Pancreas (tissue), 10 donors: ENCODE measurements at regions not wholly inside any gene's neighbourhood (a gene's known extent, or its start where the extent isn't known, plus 50 kb on each side); places are given as distances from the start of the nearest gene placed in this dataset.

Experiments used
- ATAC-seq, 4 donors: fragments of 200-7000 bp; cut with Tn5 transposase; one replicate each; pipeline versions ENCODE4 v1.8.0 to v1.9.1; 2020; ENCODE audit warnings: mild to moderate bottlenecking in 4 of 4, moderate library complexity in 4 of 4
- DNase-seq, 6 donors: peaks; one replicate each; pipeline ENCODE4 v3.0.0-alpha.2; 2020
- FAIRE-seq: peaks from 2 replicates; lab custom pipeline; 2012; peaks lifted over from hg19 to GRCh38; lab: Jason Lieb, UNC
- H3K27ac ChIP-seq, 4 donors: fragments of 200-600 bp; sonication (generic); 1 replicate in 3 of 4; 2 replicates in 1 of 4; pipeline versions ENCODE4 v1.5.0 to v1.8.0; 2020
- H3K27me3 ChIP-seq, 4 donors: fragments of 200-600 bp; one replicate each; pipeline ENCODE4 v1.8.0; 2021
- H3K36me3 ChIP-seq, 3 donors: fragments of 200-600 bp; sonication (generic) in 1 of 3; one replicate each; pipeline versions ENCODE4 v1.5.0 to v1.8.0; 2020 to 2021
- H3K4me1 ChIP-seq, 3 donors: fragments of 200-600 bp; one replicate each; pipeline ENCODE4 v1.8.0; 2021
- H3K4me3 ChIP-seq, 4 donors: fragments of 200-600 bp; sonication (generic) in 2 of 4; one replicate each; pipeline versions ENCODE4 v1.5.0 to v1.8.0; 2020 to 2021
- H3K9me3 ChIP-seq, 4 donors: fragments of 200-600 bp; one replicate each; pipeline ENCODE4 v1.8.0; 2021
- WGBS, 2 donors: extraction: QIAGEN DNeasy Blood & Tissue Kit; methylation state at CpG; one replicate each; pipeline ENCODE4 v1.1.7; 2013; 5-methylcytosine and 5-hydroxymethylcytosine counted together
- intact Hi-C, 3 donors: fragments of 100-400 bp; cut with DNase I; formaldehyde crosslinking; loops; one replicate each; pipeline versions ENCODE4 v1.11.1 to v1.14.2; 2022
- TF ChIP-seq, protein P1 (sequence below), 4 donors: fragments of 200-600 bp; sonication (generic) in 3 of 4; IDR thresholded peaks; one replicate each; pipeline versions ENCODE4 v1.5.0 to v1.8.0; 2021; ENCODE audit warnings: antibody characterized with exemption in 4 of 4
- donor health status: healthy with polysubstance abuse.
- donor health status: DM: no; HTN: no; CAD: no; lungs with moderate emphysema.
- donor health status: DM: no; HTN: no; CAD: no.
- donor health status: control.
- donor health status: control.
- donor health status: Bipolar disorder and iron deficiency.
- donor health status: DM: yes; HTN: yes; CAD: no.
- donor health status: DM: no; HTN: no; CAD: no.
- donor health status: DM: no; HTN: no; CAD: no.
- donor health status: DM: yes; HTN: yes; CAD: no.

DNA sequence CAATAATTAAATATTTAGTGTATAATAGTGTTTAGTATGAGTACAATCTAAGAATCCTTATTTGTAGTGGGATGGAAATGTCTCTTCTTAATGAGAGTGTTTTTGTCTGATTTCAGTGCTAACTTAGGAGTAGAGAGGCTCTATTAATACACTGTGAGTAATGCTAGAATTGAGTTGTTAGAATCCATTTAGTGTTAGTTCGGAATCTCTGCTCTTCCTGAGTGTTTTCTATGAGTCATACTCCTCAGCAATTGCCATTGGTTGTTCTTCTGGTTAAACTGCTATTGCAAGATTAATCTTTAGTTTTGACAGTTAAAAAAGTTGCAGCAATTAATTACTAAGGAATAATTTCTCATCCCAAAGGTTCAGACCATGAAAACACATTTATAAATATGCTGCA lies 828.6 kb upstream of the POU3F3 start:
- no peak for DNase-seq
- no peaks in the 10 kb centered on the region for H3K4me1 ChIP-seq
- no peak for ATAC-seq
- H3K27ac ChIP-seq, result no peak overlapping the region
- H3K9me3 ChIP-seq, result no peaks in the 10 kb centered on the region
- TF ChIP-seq, protein P1, sequence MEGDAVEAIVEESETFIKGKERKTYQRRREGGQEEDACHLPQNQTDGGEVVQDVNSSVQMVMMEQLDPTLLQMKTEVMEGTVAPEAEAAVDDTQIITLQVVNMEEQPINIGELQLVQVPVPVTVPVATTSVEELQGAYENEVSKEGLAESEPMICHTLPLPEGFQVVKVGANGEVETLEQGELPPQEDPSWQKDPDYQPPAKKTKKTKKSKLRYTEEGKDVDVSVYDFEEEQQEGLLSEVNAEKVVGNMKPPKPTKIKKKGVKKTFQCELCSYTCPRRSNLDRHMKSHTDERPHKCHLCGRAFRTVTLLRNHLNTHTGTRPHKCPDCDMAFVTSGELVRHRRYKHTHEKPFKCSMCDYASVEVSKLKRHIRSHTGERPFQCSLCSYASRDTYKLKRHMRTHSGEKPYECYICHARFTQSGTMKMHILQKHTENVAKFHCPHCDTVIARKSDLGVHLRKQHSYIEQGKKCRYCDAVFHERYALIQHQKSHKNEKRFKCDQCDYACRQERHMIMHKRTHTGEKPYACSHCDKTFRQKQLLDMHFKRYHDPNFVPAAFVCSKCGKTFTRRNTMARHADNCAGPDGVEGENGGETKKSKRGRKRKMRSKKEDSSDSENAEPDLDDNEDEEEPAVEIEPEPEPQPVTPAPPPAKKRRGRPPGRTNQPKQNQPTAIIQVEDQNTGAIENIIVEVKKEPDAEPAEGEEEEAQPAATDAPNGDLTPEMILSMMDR (IDR thresholded peaks at IDR 0.05), result no peak
- H3K4me3 ChIP-seq, result no peak overlapping the region
- peaks cover 0 to 3% (median 0%) of the 10 kb centered on the region in 4 donors for H3K27me3 ChIP-seq
- WGBS, 2 donors, result 35 to 42% methylated on average over 1 of the region's 1 CpG
- FAIRE-seq, result no peak
- H3K36me3 ChIP-seq, result no peaks in the 10 kb centered on the region
- intact Hi-C loops, result no loop called here

DNA sequence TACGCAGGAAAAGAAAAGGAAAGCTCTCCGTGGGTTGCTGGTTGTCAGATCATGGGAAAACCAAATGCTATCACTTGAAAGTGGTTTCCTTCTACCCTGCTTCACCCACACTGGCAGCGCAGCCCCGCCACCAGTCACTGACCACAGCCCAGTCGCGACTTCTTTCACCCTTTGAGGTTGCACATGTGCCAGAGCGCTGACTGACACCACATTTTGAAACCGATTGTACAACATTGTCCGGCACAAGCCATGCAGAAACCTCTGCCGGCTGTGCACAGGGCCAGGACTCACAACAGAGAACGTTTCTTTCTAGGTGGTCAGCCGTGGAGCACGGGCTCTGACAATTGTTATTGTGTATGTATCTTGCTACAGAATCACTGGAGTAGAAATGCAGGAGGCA lies 827.2 kb upstream of the POU3F3 start:
- FAIRE-seq, result no peak
- TF ChIP-seq, protein P1 (IDR thresholded peaks at IDR 0.05), result no peak
- peaks cover 0 to 3% (median 0%) of the 10 kb centered on the region in 4 donors for H3K27me3 ChIP-seq
- H3K4me3 ChIP-seq, result no peak overlapping the region
- ATAC-seq, result no peak
- H3K9me3 ChIP-seq, result no peaks in the 10 kb centered on the region
- 65 to 73% methylated on average over 13 of the region's 13 CpGs for WGBS, 2 donors
- DNase-seq, result peak in 1 of 6 donors; percentile 39
- H3K36me3 ChIP-seq, result no peaks in the 10 kb centered on the region
- H3K4me1 ChIP-seq, result no peaks in the 10 kb centered on the region
- intact Hi-C loops, result no loop called here
- no peak overlapping the region for H3K27ac ChIP-seq

- no peak for FAIRE-seq
- TF ChIP-seq, protein P1 (IDR thresholded peaks at IDR 0.05), result no peak
- intact Hi-C loops, result no loop called here
Measured at GRCh38 chr2:104027321-104027720, 826.6 kb upstream of the POU3F3 start.

DNA sequence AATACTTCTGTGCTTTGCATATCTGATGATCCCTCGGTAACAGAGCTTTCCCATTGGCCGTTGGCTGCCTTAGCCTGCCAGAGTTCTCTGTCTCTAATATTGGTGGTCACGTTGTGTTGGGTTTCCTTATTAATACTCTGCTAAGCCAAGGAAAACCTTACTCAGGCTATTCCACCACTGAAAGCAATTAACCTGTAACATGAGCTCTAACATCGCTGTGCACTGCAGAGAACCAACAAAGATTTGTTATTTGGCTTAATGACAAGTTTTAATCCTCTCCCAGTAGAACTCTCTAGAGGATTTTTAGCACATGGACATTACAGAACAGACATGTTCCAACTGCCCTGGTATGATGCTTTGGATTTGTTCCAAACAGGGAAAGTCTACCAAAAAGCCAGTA lies 825.9 kb upstream of the POU3F3 start:
- intact Hi-C loops, result no loop called here
- WGBS, 2 donors, result 28 to 30% methylated on average over 4 of the region's 4 CpGs
- Histone ChIP-seq H3K4me3 (no peak overlapping the region), H3K27me3 (peaks cover 0 to 3% (median 0%) of the 10 kb centered on the region in 4 donors), H3K27ac (no peak overlapping the region), H3K4me1 (no peaks in the 10 kb centered on the region), H3K36me3 (no peaks in the 10 kb centered on the region), H3K9me3 (no peaks in the 10 kb centered on the region)
- FAIRE-seq (no peak), ATAC-seq (no peak), DNase-seq (no peak)
- TF ChIP-seq, protein P1 (IDR thresholded peaks at IDR 0.05), result no peak

More at GRCh38 chr2:104027321-104027720, 826.6 kb upstream of the POU3F3 start:
- Histone ChIP-seq H3K36me3 (no peaks in the 10 kb centered on the region), H3K27me3 (peaks cover 0 to 3% (median 0%) of the 10 kb centered on the region in 4 donors), H3K4me1 (no peaks in the 10 kb centered on the region), H3K27ac (no peak overlapping the region), H3K4me3 (no peak overlapping the region), H3K9me3 (no peaks in the 10 kb centered on the region)
- ATAC-seq, result no peak
- DNase-seq, result no peak
- 50 to 71% methylated on average over 2 of the region's 2 CpGs for WGBS, 2 donors

- FAIRE-seq (no peak), DNase-seq (no peak)
- WGBS, 2 donors, result 19 to 32% methylated on average over 3 of the region's 3 CpGs
Measured at GRCh38 chr2:104033399-104033798, 820.5 kb upstream of the POU3F3 start.

More at GRCh38 chr2:104033399-104033798, 820.5 kb upstream of the POU3F3 start:
- no peak for ATAC-seq
- Histone ChIP-seq H3K9me3 (no peaks in the 10 kb centered on the region), H3K4me1 (no peaks in the 10 kb centered on the region), H3K4me3 (no peak overlapping the region), H3K36me3 (no peaks in the 10 kb centered on the region), H3K27me3 (no peaks in the 10 kb centered on the region), H3K27ac (no peak overlapping the region)
- intact Hi-C loops, result no loop called here
- TF ChIP-seq, protein P1 (IDR thresholded peaks at IDR 0.05), result peak in 3 of 4 donors; percentile 8 to 24 (median 16)
